Nucleus accumbens (tissue), 56 donors: ENCODE measurements at regions not wholly inside any gene's neighbourhood (a gene's known extent, or its start where the extent isn't known, plus 50 kb on each side); places are given as distances from the start of the nearest gene placed in this dataset.
"Not testable (repeated sequence)": the region's sequence is repeated elsewhere in the genome, so short reads cannot be mapped to it uniquely, and the experiment has no call there.

ENCODE experiments used
- DNase-seq, 56 donors: peaks; one replicate each; lab custom pipeline; 2025; lab: John Stamatoyannopoulos, UW

DNA sequence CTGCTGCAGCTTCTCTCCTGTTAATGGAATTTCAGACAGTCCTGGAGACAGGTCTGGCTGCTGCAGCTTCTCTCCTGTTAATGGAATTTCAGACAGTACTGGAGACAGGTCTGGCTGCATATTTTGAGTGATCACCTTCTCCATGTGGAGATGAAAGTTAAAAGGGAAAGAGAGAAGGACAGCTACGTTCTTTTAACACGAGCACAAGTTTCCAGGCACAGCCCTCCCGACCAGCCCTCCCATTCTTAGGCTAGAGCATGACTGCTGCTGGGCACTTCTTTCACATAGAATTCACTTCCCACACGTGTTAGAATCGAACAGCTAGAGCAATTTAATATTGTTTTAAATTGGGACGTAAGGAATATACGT, 133.3 kb upstream of the DMRT1 start:
- DNase-seq = no peak

DNA sequence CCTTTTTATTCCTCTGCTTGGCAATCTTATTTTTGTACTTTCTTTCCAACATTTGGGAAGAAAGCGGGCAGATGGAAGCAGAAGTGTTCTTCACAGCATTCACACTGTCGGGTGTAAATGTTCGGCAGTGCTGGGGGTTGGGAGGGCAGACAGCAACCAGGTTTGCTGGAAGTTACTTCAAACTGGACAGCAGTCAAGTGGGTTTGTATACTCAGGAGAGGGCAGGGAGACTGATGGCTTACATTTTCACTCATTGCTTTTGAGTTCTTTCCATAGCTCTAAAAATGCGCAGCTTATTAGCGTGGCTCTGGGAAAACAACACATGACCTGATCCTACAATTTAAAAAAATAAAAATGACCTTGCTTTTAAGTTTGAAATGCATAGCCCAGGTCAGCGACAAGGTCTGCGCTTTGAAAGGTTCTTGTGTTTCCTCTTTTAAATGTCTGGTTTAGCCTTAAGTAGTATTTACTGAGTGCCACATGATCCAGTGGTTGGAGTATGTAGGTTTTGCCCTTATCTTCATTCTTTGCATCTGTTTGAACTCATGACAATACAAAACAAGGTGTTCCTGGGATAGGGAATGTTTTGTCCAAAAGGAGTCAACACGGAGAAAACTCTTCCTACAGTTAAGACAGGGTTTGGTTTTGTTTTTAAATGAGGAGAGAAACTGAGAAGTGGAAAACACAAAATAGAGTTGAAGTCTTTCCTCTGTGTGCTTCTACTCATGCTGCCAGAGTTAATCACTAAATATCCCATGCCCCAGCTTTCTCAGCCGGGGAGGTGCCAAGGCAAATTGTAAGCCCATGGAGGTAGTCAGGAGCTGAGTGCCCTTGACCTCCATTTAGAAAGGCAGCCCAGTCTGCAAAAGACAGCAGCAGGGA, 132.7 kb upstream of the DMRT1 start:
- no peak for DNase-seq

DNA sequence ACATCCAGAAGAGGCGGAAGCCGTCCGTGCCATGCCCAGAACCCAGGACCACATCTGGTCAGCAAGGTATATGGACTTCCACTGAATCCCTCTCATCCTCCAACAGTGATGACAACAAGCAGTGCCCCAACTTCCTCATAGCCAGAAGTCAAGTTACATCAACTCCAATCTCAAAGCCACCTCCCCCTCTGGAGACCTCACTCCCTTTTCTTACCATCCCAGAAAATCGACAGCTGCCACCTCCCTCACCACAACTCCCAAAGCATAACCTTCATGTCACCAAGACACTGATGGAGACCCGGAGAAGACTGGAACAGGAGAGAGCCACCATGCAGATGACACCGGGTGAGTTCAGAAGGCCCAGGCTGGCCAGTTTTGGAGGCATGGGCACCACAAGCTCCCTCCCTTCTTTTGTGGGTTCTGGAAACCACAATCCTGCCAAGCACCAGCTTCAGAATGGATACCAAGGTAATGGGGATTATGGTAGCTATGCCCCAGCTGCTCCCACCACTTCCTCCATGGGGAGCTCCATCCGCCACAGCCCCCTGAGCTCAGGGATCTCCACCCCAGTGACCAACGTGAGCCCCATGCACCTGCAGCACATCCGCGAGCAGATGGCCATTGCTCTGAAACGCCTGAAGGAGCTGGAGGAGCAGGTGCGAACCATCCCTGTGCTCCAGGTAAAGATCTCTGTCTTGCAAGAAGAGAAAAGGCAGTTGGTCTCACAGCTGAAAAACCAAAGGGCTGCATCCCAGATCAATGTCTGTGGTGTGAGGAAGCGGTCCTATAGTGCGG, 130.3 kb upstream of the DMRT1 start:
- no peak for DNase-seq

- DNase-seq = peak in 8 of 56 donors; percentile 14 to 41 (median 29)
Observed at GRCh38 chr9:711761-712553, 129.5 kb upstream of the DMRT1 start.

GRCh38 chr9:712643-713042, 128.9 kb upstream of the DMRT1 start:
- peak in 2 of 56 donors; percentile 19 to 47 for DNase-seq

- peak in 3 of 56 donors; percentile 20 to 24 (median 22) for DNase-seq
Observed at GRCh38 chr9:713091-713490, 128.4 kb upstream of the DMRT1 start.

DNA sequence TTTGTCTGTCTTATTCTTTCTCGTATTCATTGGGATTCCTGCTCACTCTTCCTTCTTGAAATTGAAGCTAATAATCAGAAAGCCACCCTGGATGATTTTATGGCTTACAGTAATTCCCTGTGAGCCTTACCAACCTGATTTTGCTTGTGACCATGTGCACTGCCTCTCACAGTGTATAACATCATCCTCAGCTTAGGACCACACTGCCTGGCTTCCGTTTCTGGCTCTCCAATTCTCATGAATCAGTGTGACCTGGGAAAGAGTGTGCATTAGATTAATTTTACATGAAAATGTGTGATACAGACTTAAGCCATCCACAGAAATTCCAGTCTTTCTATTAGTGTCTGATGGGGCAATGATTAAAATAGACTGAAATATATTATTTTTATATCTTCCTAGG, 126.8 kb upstream of the DMRT1 start:
- DNase-seq = no peak

GRCh38 chr9:715300-715699, 126.2 kb upstream of the DMRT1 start:
- DNase-seq = peak in 2 of 56 donors; percentile 24 to 27

GRCh38 chr9:715743-716400, 125.6 kb upstream of the DMRT1 start:
- no peak for DNase-seq

DNA sequence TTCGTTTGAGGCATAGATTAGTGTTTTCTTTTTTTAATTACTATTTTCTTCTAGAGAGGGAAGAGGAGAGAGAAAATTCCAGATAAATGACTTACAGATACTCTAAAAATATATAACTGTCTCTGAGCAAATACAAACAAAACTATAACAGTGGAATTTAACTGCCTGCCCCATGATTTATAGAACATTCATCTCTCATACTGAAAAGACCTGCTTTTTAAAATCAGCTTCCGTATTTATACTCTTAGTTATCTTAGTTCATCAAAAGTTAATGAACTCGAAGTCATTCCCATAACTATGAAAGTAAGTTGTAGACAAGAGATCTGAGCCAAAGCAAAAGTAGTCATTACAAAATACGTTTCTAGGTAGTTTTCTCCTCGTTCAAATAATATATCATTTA, 123.8 kb upstream of the DMRT1 start:
- no peak for DNase-seq

GRCh38 chr9:720239-720881, 121.1 kb upstream of the DMRT1 start:
- DNase-seq = no peak

GRCh38 chr9:722388-722980, 119.0 kb upstream of the DMRT1 start:
- DNase-seq = no peak

- DNase-seq = not testable (repeated sequence)
Observed at GRCh38 chr9:724461-724860, 117.0 kb upstream of the DMRT1 start.

- peak in 17 of 56 donors; percentile 14 to 47 (median 27) for DNase-seq
Observed at GRCh38 chr9:726005-726404, 115.5 kb upstream of the DMRT1 start.

DNA sequence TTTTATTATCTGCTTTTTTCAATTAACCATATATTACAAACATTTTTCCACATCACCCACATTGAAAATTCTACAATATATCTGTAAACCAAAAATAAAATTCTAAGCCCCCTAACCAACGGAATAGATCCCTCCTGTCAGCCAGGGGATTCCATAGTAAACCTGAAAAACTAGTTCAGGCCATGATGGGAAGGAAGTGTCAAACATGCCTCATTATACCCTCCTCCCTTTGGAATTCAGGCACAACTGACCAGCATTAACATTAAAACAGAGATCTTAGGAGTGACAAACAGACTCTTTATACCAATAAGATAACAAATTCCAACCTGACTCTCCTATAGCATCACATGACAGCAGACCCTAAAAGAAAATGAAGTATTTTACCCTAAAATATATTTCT, 113.7 kb upstream of the DMRT1 start:
- DNase-seq = no peak

DNA sequence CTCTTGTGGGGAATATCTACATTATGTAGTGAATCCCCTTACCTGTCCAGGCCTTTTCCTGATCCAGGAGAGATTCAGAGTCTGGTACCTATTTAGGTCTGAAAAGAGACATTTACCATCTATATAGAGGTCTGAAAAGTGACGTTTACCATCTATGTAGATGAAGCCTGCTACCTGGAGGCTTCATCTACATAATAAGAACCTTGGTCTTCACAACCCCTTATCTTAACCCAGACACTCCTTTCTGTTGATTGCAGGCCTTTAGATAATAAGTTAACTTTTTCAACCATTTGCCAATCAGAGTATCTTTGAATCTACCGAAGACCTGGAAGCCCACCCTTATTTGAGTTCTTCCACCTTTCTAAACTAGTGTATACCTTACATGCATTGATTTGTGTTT, 113.0 kb upstream of the DMRT1 start:
- DNase-seq = no peak

GRCh38 chr9:731474-731873, 110.0 kb upstream of the DMRT1 start:
- DNase-seq = peak in 1 of 56 donors; percentile 20

DNA sequence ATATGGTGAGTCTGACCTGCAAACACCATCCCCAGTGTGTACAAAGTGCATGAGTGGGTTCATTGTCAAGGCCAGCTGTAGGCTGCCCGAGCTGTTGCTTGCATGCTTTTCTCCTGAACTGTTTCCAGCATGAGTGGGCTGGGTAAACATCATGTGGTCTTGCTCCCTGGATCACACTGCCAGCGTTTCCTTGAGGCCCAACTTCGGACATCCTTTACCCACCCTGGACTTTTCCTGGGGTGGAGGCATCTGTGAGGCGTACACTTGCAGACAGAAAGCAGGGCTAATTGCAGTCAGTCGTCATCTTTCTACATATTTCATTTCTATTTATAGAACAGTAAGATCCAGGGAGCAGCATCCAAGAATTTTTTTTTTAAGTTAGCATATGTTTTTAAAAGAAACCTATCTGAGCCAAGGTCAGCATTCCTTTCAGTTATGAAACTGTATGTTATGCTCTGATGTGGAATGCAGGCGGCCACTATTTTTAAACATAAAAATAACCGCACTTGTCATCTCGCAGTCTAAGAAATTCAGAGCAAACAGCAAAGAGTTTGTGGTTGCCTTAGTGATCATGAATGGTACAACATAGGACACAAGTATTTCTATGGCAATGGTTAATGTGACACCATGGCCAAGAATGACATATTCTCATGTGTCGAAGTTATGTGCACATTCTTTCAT, 106.5 kb upstream of the DMRT1 start:
- peak in 44 of 56 donors; percentile 16 to 83 (median 52) for DNase-seq
